ENCODE measurements at regions not wholly inside any gene's neighbourhood (a gene's known extent, or its start where the extent isn't known, plus 50 kb on each side); places are given as distances from the start of the nearest gene placed in this dataset.

- TF ChIP-seq, protein P1, sequence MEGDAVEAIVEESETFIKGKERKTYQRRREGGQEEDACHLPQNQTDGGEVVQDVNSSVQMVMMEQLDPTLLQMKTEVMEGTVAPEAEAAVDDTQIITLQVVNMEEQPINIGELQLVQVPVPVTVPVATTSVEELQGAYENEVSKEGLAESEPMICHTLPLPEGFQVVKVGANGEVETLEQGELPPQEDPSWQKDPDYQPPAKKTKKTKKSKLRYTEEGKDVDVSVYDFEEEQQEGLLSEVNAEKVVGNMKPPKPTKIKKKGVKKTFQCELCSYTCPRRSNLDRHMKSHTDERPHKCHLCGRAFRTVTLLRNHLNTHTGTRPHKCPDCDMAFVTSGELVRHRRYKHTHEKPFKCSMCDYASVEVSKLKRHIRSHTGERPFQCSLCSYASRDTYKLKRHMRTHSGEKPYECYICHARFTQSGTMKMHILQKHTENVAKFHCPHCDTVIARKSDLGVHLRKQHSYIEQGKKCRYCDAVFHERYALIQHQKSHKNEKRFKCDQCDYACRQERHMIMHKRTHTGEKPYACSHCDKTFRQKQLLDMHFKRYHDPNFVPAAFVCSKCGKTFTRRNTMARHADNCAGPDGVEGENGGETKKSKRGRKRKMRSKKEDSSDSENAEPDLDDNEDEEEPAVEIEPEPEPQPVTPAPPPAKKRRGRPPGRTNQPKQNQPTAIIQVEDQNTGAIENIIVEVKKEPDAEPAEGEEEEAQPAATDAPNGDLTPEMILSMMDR (IDR thresholded peaks at IDR 0.05 in 2 of 3, conservative IDR thresholded peaks at IDR 0.05 in 1 of 3; ENCODE audit: borderline replicate concordance in 1 of 3, insufficient read depth in 1 of 3, low read depth in 2 of 3, low read length in 2 of 3) = no peak
- TF ChIP-seq EZH2phosphoT487 (IDR thresholded peaks at IDR 0.05; ENCODE audit: borderline replicate concordance) (no peak), EZH2 (IDR thresholded peaks at IDR 0.05) (no peak), SIN3A (IDR thresholded peaks at IDR 0.05; ENCODE audit: low read depth) (no peak), CEBPB (IDR thresholded peaks at IDR 0.05; ENCODE audit: low read depth) (no peak), ZFX (IDR thresholded peaks at IDR 0.05) (no peak), POLR2A (IDR thresholded peaks at IDR 0.05; ENCODE audit: borderline replicate concordance, extremely low read depth, insufficient read depth, insufficient read length) (no peak), ATF3 (IDR thresholded peaks at IDR 0.05) (no peak), TCF7L2 (IDR thresholded peaks at IDR 0.05; ENCODE audit: borderline replicate concordance, extremely low read depth, insufficient read depth, insufficient read length) (no peak), CBX3 (IDR thresholded peaks at IDR 0.05; ENCODE audit: low read depth) (no peak), EGR1 (IDR thresholded peaks at IDR 0.05; ENCODE audit: low read depth) (no peak)
These were observed 103.9 kb upstream of the XIRP2 start for GRCh38 chr2:166784296-166784946.
